Suprapubic skin (tissue), 4 donors: ENCODE measurements at regions not wholly inside any gene's neighbourhood (a gene's known extent, or its start where the extent isn't known, plus 50 kb on each side); places are given as distances from the start of the nearest gene placed in this dataset.

Experiments
- DNase-seq, 2 donors: peaks; one replicate each; pipeline ENCODE4 v3.0.0-alpha.2; 2019; ENCODE audit warnings: low spot score in 2 of 2
- H3K27ac ChIP-seq: fragments of 200-600 bp; sonication (generic); one replicate; pipeline ENCODE4 v1.5.1; 2019
- H3K27me3 ChIP-seq: fragments of 200-600 bp; sonication (generic); one replicate; pipeline ENCODE4 v1.5.1; 2019
- H3K36me3 ChIP-seq: fragments of 200-600 bp; sonication (generic); one replicate; pipeline ENCODE4 v1.5.1; 2019
- H3K4me1 ChIP-seq: fragments of 200-600 bp; sonication (generic); one replicate; pipeline ENCODE4 v1.5.1; 2019
- H3K4me3 ChIP-seq: fragments of 200-600 bp; sonication (generic); one replicate; pipeline ENCODE4 v1.5.1; 2019; ENCODE audit warnings: mild to moderate bottlenecking
- H3K9me3 ChIP-seq: fragments of 200-600 bp; sonication (generic); one replicate; pipeline ENCODE4 v1.5.1; 2019
- EP300 ChIP-seq: sonication (generic); formaldehyde crosslinking; IDR thresholded peaks from one replicate; pipeline ENCODE4 v1.6.1; 2017; ENCODE audit warnings: antibody characterized with exemption
- POLR2A ChIP-seq, 2 donors: fragments of 450-650 bp; IDR thresholded peaks; one replicate each; pipeline ENCODE4 v1.6.1; 2017; ENCODE audit warnings: antibody characterized with exemption in 2 of 2, mild to moderate bottlenecking in 2 of 2, moderate library complexity in 2 of 2
- POLR2AphosphoS5 ChIP-seq, 3 donors: sonication (generic); formaldehyde crosslinking; IDR thresholded peaks; one replicate each; pipeline ENCODE4 v1.6.1; 2017; ENCODE audit warnings: antibody characterized with exemption in 3 of 3
- WGBS: methylation state at CpG from one replicate; pipeline ENCODE4 v1.1.5; 2018; 5-methylcytosine and 5-hydroxymethylcytosine counted together
- TF ChIP-seq, protein P1 (sequence below), 2 donors: fragments of 200-600 bp in 1 of 2; fragments of 450-650 bp in 1 of 2; sonication (generic) in 1 of 2; IDR thresholded peaks; one replicate each; pipeline ENCODE4 v1.5.1; 2016 to 2019; ENCODE audit warnings: antibody characterized with exemption in 2 of 2, mild to moderate bottlenecking in 1 of 2, moderate library complexity in 1 of 2

GRCh38 chr6:133673056-133673455 is 215.9 kb upstream of the TCF21 start:
- Histone ChIP-seq H3K4me1 (no peaks in the 10 kb centered on the region), H3K27ac (no peak overlapping the region), H3K9me3 (no peaks in the 10 kb centered on the region), H3K4me3 (no peak overlapping the region), H3K36me3 (no peaks in the 10 kb centered on the region), H3K27me3 (no peaks in the 10 kb centered on the region)
- 89% methylated on average over 3 of the region's 3 CpGs for WGBS
- DNase-seq = no peak
- TF ChIP-seq POLR2AphosphoS5 (IDR thresholded peaks at IDR 0.05) (no peak), EP300 (no peak), POLR2A (IDR thresholded peaks at IDR 0.05) (no peak)
- TF ChIP-seq, protein P1, sequence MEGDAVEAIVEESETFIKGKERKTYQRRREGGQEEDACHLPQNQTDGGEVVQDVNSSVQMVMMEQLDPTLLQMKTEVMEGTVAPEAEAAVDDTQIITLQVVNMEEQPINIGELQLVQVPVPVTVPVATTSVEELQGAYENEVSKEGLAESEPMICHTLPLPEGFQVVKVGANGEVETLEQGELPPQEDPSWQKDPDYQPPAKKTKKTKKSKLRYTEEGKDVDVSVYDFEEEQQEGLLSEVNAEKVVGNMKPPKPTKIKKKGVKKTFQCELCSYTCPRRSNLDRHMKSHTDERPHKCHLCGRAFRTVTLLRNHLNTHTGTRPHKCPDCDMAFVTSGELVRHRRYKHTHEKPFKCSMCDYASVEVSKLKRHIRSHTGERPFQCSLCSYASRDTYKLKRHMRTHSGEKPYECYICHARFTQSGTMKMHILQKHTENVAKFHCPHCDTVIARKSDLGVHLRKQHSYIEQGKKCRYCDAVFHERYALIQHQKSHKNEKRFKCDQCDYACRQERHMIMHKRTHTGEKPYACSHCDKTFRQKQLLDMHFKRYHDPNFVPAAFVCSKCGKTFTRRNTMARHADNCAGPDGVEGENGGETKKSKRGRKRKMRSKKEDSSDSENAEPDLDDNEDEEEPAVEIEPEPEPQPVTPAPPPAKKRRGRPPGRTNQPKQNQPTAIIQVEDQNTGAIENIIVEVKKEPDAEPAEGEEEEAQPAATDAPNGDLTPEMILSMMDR (IDR thresholded peaks at IDR 0.05) = no peak

- WGBS = 56% methylated on average over 1 of the region's 1 CpG
- no peaks in the 10 kb centered on the region for H3K27me3 ChIP-seq
- no peak overlapping the region for H3K27ac ChIP-seq
- no peak overlapping the region for H3K4me3 ChIP-seq
- H3K36me3 ChIP-seq = no peaks in the 10 kb centered on the region
- H3K4me1 ChIP-seq = no peaks in the 10 kb centered on the region
- DNase-seq = no peak
- H3K9me3 ChIP-seq = no peaks in the 10 kb centered on the region
- TF ChIP-seq POLR2A (IDR thresholded peaks at IDR 0.05) = no peak
- no peak for TF ChIP-seq EP300
- TF ChIP-seq, protein P1 (IDR thresholded peaks at IDR 0.05) = no peak
- TF ChIP-seq POLR2AphosphoS5 (IDR thresholded peaks at IDR 0.05) = no peak
Measured at GRCh38 chr6:133674661-133675060, 214.3 kb upstream of the TCF21 start.

- no peaks in the 10 kb centered on the region for H3K4me1 ChIP-seq
- WGBS = 94% methylated on average over 2 of the region's 2 CpGs
- H3K27ac ChIP-seq = no peak overlapping the region
- no peaks in the 10 kb centered on the region for H3K9me3 ChIP-seq
- no peaks in the 10 kb centered on the region for H3K36me3 ChIP-seq
- TF ChIP-seq POLR2A (IDR thresholded peaks at IDR 0.05) (no peak), EP300 (no peak)
- TF ChIP-seq, protein P1 (IDR thresholded peaks at IDR 0.05) = no peak
- H3K4me3 ChIP-seq = no peak overlapping the region
- DNase-seq = no peak
- H3K27me3 ChIP-seq = no peaks in the 10 kb centered on the region
Measured at GRCh38 chr6:133680994-133681393, 207.9 kb upstream of the TCF21 start.

DNA sequence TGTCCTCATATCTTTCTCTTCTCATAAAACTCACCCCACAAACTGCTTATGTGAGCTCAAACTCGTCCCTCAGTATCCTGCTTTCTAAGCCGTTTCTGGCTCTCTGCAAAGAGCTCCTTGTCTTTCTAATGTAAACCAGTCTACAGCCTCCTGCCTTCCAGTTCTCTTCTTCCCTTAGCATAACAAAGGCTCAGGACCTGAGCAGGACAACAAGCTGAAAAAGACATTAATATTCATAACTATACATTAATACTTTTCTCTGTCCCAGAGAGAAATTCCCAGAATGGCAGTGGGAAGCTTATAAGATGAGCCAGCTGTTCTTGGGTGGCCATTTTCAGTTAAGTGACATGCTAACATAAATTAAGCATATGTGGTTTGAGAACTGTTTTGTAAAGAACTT is 207.0 kb upstream of the TCF21 start:
- TF ChIP-seq POLR2A (IDR thresholded peaks at IDR 0.05) = no peak
- no peak for TF ChIP-seq EP300
- TF ChIP-seq, protein P1 (IDR thresholded peaks at IDR 0.05) = no peak
- Histone ChIP-seq H3K27me3 (no peaks in the 10 kb centered on the region), H3K4me3 (no peak overlapping the region), H3K4me1 (no peaks in the 10 kb centered on the region), H3K9me3 (no peaks in the 10 kb centered on the region), H3K36me3 (no peaks in the 10 kb centered on the region), H3K27ac (no peak overlapping the region)
- DNase-seq = no peak
- 28% methylated on average over 2 of the region's 2 CpGs for WGBS

GRCh38 chr6:133682506-133683307 is 206.2 kb upstream of the TCF21 start:
- TF ChIP-seq, protein P1 (IDR thresholded peaks at IDR 0.05) = no peak
- TF ChIP-seq EP300 (no peak), POLR2A (IDR thresholded peaks at IDR 0.05) (no peak), POLR2AphosphoS5 (IDR thresholded peaks at IDR 0.05) (no peak)
- Histone ChIP-seq H3K4me3 (no peak overlapping the region), H3K4me1 (no peaks in the 10 kb centered on the region), H3K36me3 (no peaks in the 10 kb centered on the region), H3K27ac (no peak overlapping the region), H3K9me3 (no peaks in the 10 kb centered on the region), H3K27me3 (no peaks in the 10 kb centered on the region)
- 63% methylated on average over 5 of the region's 5 CpGs for WGBS
- no peak for DNase-seq
